HG03575 (cell line): ENCODE measurements at regions not wholly inside any gene's neighbourhood (a gene's known extent, or its start where the extent isn't known, plus 50 kb on each side); places are given as distances from the start of the nearest gene placed in this dataset.

ENCODE experiments used
- ATAC-seq: cut with Tn5 transposase; IDR thresholded peaks from one replicate; pipeline ENCODE4 v1.9.1; 2021; ENCODE audit not compliant: unreplicated experiment, insufficient number of reproducible peaks, low FRiP score; ENCODE audit errors: extremely low read depth

- ATAC-seq, result no peak
Measured at GRCh38 chr5:62722360-62722759, 143.7 kb downstream of the LRRC70 start.

GRCh38 chr5:62720031-62720441 is 141.4 kb downstream of the LRRC70 start:
- ATAC-seq, result peak; percentile 53

- ATAC-seq, result no peak
Measured at GRCh38 chr5:62719061-62719720, 140.6 kb downstream of the LRRC70 start.

GRCh38 chr5:62718324-62718723 is 139.7 kb downstream of the LRRC70 start:
- ATAC-seq, result no peak

GRCh38 chr5:62717301-62717933 is 138.8 kb downstream of the LRRC70 start:
- no peak for ATAC-seq

GRCh38 chr5:62714296-62714695 is 135.7 kb downstream of the LRRC70 start:
- no peak for ATAC-seq

DNA sequence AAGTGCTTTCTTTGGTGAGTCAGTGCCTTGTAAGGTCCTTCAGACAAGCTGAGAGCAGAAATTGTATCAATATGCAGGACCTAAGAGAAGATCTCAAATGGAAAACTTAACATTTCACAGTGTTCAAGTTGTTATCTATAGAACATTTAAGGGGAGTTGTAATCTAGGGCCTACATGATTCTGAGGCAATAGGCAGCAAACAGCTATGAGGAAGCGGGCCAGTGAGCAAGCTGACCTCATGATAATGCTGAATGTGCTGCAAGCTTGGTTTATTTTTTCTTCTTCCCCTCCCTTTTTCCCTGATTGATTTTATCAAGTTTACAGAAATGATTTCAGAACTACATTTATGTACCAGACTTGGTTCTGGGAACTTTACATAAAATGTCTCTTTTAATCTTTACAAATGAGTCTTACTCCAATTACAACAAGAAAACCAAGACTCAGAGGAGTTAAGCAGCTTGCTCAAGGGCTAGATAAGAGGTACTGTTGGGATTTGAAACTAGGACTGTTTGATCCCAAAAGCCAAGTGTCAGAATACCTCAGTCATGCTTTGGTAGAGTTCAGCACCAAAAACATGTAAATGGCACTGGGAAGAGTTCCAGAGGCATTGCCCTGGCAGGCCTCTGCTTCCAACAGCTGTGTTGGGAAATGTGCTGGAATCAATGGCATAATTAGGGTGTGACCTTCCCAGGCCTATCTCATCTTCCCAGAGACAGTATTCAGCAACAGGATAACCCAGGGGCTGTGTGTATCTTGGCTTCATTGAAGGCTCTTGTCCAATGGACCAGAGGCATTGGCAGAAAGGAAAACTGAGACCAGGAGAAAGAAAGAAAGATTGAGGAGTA is 130.1 kb downstream of the LRRC70 start:
- no peak for ATAC-seq

GRCh38 chr5:62707563-62707962 is 128.9 kb downstream of the LRRC70 start:
- no peak for ATAC-seq

DNA sequence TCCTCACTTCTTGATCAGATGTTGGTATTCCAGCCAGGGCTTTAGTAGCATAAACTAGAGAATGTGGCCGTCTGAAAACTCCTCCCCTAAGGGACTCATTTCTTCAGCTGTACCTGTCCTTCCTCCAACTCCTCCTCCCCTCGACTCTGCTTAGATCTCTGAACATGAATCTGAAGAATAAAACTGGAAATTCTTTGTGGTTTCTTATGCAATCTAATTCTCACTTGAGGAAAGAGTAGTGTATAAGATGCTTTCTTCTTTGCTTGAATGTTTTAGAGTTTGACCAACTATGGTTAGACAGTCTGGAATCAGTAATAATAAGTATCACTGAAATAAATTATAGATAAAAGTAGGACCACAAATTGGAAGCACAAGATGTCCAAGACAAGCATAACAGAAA is 128.5 kb downstream of the LRRC70 start:
- ATAC-seq, result no peak

- ATAC-seq, result no peak
Measured at GRCh38 chr5:62705022-62705421, 126.4 kb downstream of the LRRC70 start.

GRCh38 chr5:62702126-62702525 is 123.5 kb downstream of the LRRC70 start:
- ATAC-seq, result no peak

DNA sequence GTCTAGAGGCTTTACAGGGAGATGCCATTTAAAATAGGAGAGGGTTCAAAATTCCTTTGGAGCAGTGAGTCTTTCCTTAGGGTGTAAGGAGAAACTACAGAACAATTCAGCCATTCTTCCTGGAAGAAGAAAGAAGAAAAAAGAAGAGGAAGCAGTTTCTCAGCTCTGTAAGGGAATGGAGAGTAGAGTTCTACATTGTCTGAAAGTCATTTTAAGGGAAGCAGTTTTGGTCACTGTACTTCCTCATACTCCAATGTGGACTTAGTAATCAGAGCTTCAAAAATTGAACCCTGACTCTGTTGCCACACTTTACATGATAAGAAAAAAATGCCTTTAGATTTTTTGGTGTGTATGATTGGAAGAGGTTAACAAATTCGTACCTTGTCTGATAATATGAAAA is 122.4 kb downstream of the LRRC70 start:
- ATAC-seq, result no peak

- no peak for ATAC-seq
Measured at GRCh38 chr5:62698756-62699155, 120.1 kb downstream of the LRRC70 start.

DNA sequence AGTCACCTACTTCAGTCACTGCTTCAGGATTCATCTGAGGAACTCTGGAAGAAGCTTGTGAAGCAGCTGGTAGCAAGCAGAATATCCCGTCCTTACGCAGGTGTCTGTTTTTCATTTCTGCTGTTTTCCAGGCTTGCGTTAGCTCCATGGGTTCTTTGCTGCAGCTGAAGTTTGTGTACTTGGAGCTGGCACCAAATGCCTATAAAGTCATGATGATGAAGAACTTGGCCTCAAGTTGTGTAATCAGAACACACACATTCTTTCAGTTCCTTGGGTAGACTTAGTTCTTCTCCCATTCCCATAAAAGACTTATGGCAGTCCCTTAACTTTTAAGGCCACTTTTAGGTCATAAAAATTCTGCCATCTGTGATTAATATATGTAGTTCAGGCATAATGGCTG is 116.7 kb downstream of the LRRC70 start:
- ATAC-seq, result no peak

DNA sequence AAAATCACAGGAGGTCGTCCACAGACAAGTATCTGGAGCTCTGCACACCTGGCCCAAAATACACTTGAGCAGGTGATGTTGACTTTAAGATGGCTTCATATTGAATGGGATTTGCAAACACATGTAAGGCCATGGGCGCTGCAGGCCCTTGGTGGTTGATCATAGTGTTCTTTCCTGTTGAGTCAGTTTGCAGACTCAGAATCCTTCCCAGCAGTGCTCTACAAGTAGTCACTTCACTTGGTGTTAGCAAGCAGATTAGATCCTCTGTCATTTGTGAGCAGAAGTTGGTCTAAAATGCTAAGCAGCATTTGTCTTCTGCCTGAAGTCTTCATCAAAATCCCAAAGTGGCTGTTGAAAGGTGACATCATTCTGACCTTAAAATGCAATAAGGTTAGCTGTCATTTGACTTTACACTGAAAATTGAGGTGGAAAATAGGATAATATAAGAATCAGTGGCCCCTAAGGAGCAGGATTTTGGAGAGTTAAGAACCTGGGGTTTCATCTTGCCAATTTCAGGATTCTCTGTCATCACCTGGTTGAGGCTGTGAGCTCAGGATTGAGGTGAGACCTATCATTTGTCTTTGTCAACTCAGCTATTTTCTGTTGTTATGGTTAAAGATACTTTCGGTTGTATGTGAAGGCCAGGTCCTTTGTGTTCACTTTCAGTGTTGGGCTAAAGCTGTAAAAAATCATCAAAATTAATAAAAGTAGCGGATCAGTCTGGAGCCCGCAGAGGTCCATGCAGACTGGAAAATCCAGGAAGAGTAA is 114.5 kb downstream of the LRRC70 start:
- ATAC-seq, result no peak

DNA sequence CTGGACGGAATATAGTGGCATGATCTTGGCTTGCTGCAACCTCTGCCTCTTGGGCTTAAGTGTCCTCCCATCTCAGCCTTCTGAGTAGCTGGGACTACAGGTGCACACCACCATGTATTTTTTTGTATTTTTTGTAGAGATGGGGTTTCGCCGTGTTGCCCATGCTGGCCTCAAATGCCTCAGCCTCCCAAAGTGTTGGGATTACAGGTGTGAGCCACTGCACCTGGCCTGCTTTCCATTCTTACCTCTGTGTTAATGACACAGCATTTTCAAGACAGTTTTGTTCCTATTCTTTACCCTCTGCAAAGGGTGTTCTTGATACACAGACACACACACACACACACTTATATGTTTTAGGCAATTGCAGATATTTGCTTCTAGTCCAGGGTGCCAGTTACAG is 113.3 kb downstream of the LRRC70 start:
- no peak for ATAC-seq

DNA sequence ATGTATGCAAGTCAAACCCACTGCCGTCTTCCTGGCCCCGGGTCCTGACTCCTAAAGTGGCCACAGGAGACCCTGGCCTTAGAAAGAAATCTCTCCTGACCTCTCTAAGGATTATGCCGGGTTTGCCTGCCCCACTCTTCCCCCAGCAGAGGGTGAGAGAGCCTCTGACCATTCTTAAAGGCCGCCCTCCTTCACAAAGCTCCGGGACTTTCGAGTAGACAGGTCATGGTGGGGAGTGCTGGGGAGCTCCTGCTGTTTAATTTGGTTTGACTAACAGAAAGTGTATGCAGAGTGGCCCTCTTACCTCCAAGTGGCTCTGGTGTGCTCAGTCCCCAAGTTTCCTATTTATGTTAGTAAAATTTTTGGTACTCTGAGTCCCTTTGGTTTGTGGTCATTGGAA is 111.8 kb downstream of the LRRC70 start:
- ATAC-seq, result no peak

- ATAC-seq, result no peak
Measured at GRCh38 chr5:62689599-62690368, 111.2 kb downstream of the LRRC70 start.

DNA sequence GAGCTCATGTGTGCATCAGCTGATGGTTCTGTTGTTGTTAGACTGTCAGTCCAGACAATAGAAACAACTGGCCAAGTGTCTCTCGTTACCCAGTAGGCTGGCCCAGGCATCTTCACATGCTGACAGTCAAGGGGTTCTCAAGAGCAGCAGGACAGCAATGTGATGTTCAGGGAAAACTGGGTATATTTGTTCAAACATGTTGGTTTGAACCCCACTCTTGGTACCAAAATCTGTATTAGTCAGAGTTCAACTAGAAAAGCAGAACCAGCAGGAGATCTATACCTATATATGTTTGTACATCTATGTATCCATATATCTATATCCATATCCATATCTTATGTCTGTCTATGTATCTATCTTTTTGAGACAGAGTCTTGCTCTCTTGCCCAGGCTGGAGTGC is 108.1 kb downstream of the LRRC70 start:
- ATAC-seq, result no peak
